HG03039 (cell line): ENCODE measurements at regions not wholly inside any gene's neighbourhood (a gene's known extent, or its start where the extent isn't known, plus 50 kb on each side); places are given as distances from the start of the nearest gene placed in this dataset.
"Not testable (repeated sequence)": the region's sequence is repeated elsewhere in the genome, so short reads cannot be mapped to it uniquely, and the experiment has no call there.

Experiments
- ATAC-seq: cut with Tn5 transposase; IDR thresholded peaks from one replicate; pipeline ENCODE4 v1.9.1; 2021; ENCODE audit warnings: mild to moderate bottlenecking, moderate library complexity; ENCODE audit not compliant: unreplicated experiment

DNA sequence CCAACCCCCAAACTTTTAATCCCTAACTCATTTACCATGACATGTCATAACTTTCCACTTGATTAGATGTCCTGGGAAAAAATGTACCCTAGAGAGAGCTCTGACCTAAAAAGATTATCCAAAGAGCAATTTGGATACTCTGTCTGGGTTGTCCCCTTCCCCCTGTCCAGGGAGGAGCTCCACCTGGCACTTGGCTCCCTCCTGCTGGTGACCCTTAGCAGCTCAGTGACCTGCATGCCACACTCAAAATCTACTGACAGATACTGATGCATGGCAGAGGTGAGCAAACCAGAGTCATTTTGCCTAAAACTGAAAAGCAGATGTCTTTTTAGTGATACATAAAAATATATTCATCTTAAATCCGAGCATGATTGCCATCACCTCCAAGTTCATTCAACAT is 442.3 kb upstream of the CHRM3 start:
- ATAC-seq, result no peak

DNA sequence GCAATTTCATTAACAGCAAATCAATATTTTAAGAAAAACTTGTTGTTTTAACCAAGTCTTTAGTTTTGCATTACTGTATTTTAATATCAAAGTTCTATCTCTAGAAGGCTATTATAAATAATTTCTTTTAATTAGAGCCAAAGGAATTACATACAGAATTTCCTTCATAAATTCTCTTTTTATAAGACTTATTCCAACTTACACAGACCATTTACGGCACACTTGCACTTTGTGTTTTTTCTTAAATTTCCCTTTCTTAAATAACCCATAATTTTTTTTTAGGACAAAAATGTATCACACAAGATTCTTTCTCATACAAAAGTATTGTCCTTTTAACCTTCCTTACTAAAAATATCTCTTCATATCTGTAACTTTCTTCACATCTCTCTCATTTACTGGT is 458.5 kb upstream of the CHRM3 start:
- ATAC-seq, result no peak

DNA sequence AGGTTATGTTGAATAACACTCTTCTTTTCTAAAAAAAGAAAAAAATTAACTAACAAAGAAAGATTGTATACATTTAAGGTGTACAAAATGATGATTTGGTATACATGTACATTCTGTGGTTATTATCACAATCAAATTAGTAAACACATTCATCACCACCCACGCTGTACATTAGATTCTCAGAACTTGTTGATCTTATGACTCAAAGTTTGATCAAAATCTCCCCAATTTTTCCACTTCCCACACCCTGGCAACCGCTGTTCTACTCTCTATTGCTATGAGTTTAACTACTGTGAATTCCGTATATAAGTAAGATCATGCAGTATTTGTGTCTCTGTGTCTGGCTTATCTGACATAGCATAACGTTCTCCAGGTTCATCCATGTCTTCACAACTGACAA is 469.5 kb upstream of the CHRM3 start:
- ATAC-seq, result no peak

GRCh38 chr1:238914346-238914745 is 472.0 kb upstream of the CHRM3 start:
- ATAC-seq, result no peak

- no peak for ATAC-seq
Observed at GRCh38 chr1:238913210-238913609, 473.2 kb upstream of the CHRM3 start.

DNA sequence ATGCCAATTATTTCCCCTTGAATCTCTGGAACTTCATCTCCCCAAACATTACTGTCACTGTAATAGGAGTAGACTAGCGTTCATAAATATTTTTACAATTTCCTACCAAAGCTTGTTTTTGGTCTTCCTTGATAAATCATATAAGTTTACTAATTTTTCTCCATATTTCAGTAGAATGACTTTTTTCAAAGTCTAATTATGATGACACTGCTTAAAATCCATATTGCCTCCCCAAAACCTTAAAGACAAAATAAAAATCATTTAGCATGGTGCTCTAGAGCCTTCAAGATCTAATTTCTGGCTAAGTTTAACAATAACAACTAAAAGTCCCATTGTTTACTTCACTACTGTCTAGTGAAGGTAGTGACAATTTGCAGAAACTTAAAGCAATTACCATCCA is 474.2 kb upstream of the CHRM3 start:
- no peak for ATAC-seq

- not testable (repeated sequence) for ATAC-seq
Observed at GRCh38 chr1:238902752-238903151, 483.6 kb upstream of the CHRM3 start.

- ATAC-seq, result no peak
Observed at GRCh38 chr1:238900334-238900865, 486.0 kb upstream of the CHRM3 start.

DNA sequence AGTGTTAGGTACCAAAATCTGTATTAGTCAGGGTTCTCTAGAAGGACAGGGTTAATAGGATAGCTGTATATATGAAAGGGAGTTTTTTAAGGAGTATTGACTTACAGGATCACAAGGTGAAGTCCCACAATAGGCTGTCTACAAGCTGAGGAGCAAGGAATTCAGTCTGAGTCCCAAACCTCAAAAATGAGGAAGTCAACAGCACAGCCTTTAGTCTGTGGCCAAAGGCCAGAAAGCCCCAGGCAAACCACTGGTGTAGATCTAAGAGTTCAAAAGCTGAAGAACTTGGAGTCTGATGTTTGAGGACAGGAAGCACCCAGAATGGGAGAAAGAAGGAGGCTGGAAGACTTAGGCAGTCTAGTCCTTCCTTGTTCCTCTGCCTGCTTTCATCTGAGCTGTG is 487.5 kb upstream of the CHRM3 start:
- ATAC-seq, result no peak

GRCh38 chr1:238895911-238896310 is 490.5 kb upstream of the CHRM3 start:
- no peak for ATAC-seq

- ATAC-seq, result no peak
Observed at GRCh38 chr1:238892612-238893011, 493.8 kb upstream of the CHRM3 start.

DNA sequence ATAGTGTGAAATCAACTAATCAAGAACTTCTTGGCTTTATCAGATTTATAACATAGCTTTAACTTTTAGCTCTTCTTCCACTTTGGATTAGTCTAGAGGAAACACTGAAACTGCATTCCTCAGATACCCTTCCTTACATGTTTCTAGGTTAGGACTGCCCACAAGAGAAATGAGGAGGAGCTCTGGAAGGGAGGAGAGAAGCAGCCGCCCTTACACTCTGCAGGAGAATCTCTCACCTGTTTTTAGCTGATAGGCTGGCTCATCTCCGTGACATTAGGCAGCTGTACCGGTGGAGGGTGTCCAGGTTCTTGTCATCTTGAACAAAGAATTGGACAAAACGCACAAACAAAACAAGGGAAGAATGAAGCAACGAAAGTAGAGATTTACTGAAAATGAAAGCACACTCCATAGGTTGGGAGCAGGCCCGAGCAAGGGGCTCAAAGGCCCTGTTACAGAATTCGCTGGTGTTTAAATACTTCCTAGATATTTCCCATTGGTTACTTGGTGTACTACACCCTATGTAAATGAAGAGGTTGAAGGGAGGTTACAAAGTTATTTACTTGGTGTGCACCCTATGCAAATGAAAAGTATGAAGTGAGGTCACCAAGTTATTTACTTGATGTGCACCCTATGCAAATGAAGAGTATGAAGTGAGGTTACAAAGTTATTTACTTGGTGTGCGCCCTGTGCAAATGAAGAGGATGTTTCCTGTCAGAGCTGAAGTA is 524.9 kb upstream of the CHRM3 start:
- no peak for ATAC-seq

- no peak for ATAC-seq
Observed at GRCh38 chr1:238833919-238834318, 552.4 kb upstream of the CHRM3 start.

GRCh38 chr1:238832106-238832505 is 554.3 kb upstream of the CHRM3 start:
- ATAC-seq, result no peak

DNA sequence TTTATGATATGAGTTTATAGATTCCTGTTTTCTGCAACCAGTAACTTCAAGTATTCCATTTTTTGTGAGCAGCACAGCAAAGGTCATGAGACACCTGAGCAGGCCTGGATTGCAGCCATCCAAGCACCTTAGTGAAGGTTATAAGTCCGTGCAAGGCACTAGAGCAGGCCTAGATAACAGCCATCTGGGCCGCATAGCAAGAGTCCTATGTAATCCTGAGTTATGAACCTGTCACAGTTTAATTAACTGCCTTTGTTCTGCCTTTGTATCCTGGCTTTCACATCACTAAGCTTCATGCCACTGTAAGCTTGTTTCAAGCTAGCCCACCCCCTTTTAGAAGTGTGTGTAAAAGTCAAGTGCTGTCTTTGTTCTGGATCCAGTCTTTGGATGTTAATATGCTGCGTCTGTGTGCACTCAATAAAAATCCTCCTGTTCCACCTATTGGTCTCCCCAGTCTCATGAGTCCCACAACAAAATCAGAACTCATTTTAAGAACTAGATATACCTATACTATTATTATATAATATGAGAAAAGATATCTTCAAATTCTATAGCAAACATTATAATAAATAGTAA is 556.2 kb upstream of the CHRM3 start:
- ATAC-seq, result no peak

DNA sequence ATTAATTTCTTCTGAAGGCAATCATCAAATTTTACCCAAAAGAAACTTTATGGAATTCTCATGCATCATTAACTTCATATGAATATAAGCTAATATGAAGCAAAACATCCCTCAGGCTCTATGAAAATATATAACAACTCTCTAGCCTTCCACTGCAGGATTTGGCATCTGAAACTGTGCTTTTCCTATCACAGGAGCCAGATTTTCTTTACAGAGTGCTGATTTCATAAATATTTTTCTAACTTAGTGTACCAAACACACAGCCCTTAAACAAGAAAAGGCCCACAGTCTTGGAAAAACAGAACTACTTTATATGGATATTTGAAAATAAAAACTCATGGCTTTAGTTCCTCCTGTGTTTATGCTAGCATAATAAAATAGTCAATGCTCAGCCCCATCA is 559.5 kb upstream of the CHRM3 start:
- no peak for ATAC-seq

DNA sequence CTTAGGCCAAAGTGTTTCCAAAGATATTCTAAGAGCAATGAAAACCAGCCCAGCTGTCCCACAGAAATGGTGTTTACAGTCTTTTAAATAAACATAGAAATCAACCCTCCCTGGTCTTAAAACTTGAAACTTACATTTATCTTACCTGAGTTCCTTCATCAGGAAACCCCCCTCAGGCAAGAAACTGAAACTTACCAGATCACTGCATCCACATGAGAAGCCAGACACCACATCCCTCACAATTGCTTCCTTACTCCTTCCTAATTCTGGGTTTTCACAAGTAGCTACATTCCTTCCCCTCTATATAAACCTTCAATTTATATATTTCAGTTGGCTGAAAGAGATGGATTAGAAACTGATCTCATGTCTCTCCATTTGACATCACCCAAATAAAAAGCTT is 563.0 kb upstream of the CHRM3 start:
- no peak for ATAC-seq

DNA sequence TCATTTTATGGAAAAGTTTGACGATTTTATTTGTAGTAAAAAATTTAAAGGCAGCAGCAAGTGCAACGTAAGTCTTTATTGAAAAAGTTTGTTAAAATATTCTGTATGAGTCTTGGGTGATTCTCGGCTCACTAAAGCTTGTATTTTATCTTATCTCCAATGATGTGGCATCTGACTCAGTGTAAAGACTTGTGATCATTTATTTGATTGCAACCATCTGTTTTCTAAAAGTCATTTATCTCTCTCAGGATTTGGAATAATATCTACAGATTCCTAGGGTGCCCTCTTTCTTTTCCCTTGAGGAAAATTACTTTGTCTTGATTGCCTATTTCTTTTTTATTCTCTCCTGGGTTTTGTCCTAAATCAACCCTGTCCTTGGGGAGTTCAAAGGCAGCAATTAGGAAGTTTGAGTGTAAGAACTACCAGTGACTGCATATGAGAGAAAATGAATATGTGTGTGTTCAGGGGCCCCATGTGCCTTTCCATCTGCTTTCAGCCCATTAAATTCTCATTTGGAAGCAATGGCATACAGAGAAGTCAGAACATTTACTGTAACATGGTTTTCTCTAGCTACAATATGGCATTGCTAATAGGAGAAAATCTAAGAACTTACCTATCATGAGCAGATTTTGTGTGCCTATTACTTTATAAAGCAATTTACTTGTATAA is 575.0 kb upstream of the CHRM3 start:
- no peak for ATAC-seq

- no peak for ATAC-seq
Observed at GRCh38 chr1:238790882-238791281, 595.5 kb upstream of the CHRM3 start.

GRCh38 chr1:238789916-238790667 is 596.3 kb upstream of the CHRM3 start:
- no peak for ATAC-seq

GRCh38 chr1:238787471-238787870 is 598.9 kb upstream of the CHRM3 start:
- ATAC-seq, result no peak
